Right lobe of liver (tissue), 6 donors: ENCODE measurements at regions not wholly inside any gene's neighbourhood (a gene's known extent, or its start where the extent isn't known, plus 50 kb on each side); places are given as distances from the start of the nearest gene placed in this dataset.

Experiments
- ATAC-seq, 4 donors: fragments of 200-7000 bp; cut with Tn5 transposase; one replicate each; pipeline ENCODE4 v1.9.1; 2020; ENCODE audit warnings: mild to moderate bottlenecking in 4 of 4, moderate library complexity in 4 of 4
- DNase-seq, 3 donors: peaks; one replicate each; pipeline ENCODE4 v3.0.0-alpha.2; 2020
- H3K27ac ChIP-seq, 3 donors: fragments of 200-600 bp; one replicate each; pipeline ENCODE4 v1.8.0; 2022
- H3K27me3 ChIP-seq, 2 donors: fragments of 200-600 bp; one replicate each; pipeline ENCODE4 v1.8.0; 2022
- H3K36me3 ChIP-seq, 4 donors: fragments of 200-600 bp; sonication (generic) in 1 of 4; one replicate each; pipeline versions ENCODE4 v1.5.1 to v1.8.0; 2017 to 2022; ENCODE audit warnings: control low read depth in 1 of 4
- H3K4me1 ChIP-seq, 4 donors: fragments of 200-600 bp; sonication (generic) in 1 of 4; one replicate each; pipeline versions ENCODE4 v1.5.1 to v1.8.0; 2017 to 2022; ENCODE audit warnings: control low read depth in 1 of 4
- H3K4me3 ChIP-seq, 3 donors: fragments of 200-600 bp; one replicate each; pipeline ENCODE4 v1.8.0; 2022
- H3K9me3 ChIP-seq, 4 donors: fragments of 200-600 bp; sonication (generic) in 1 of 4; one replicate each; pipeline versions ENCODE4 v1.5.1 to v1.8.0; 2017 to 2022; ENCODE audit warnings: control low read depth in 1 of 4
- POLR2A ChIP-seq: fragments of 450-650 bp; IDR thresholded peaks from one replicate; pipeline ENCODE4 v1.6.1; 2017; ENCODE audit warnings: antibody characterized with exemption, mild to moderate bottlenecking
- WGBS: methylation state at CpG from one replicate; pipeline ENCODE4 v1.1.6; 2018; ENCODE audit warnings: low coverage, low lambda C conversion rate; ENCODE audit not compliant: insufficient coverage; ENCODE audit errors: missing lambda C conversion rate; 5-methylcytosine and 5-hydroxymethylcytosine counted together
- intact Hi-C, 2 donors: fragments of 100-400 bp; cut with DNase I; formaldehyde crosslinking; loops; one replicate each; pipeline versions ENCODE4 v1.11.2 to v1.14.1; 2022
- TF ChIP-seq, protein P1 (sequence below), 4 donors: fragments of 200-600 bp in 3 of 4; fragments of 450-650 bp in 1 of 4; IDR thresholded peaks; one replicate each; pipeline versions ENCODE4 v1.5.1 to v1.8.0; 2016 to 2022; ENCODE audit warnings: antibody characterized with exemption in 4 of 4, mild to moderate bottlenecking in 2 of 4
- donor health status: DM: no; HTN: yes; CAD: no.
- donor health status: DM: no; HTN: no; CAD: no.
- donor health status: DM: no; HTN: no; CAD: no.
- donor health status: DM: no; HTN: yes; CAD: no.
- donor health status: DM: no; HTN: yes; CAD: no.

GRCh38 chr15:69574506-69574905, 121.9 kb downstream of the RPLP1 start:
- no peaks in the 10 kb centered on the region for H3K9me3 ChIP-seq
- ATAC-seq (peak in 2 of 4 donors; percentile 4 to 17), DNase-seq (no peak)
- TF ChIP-seq, protein P1, sequence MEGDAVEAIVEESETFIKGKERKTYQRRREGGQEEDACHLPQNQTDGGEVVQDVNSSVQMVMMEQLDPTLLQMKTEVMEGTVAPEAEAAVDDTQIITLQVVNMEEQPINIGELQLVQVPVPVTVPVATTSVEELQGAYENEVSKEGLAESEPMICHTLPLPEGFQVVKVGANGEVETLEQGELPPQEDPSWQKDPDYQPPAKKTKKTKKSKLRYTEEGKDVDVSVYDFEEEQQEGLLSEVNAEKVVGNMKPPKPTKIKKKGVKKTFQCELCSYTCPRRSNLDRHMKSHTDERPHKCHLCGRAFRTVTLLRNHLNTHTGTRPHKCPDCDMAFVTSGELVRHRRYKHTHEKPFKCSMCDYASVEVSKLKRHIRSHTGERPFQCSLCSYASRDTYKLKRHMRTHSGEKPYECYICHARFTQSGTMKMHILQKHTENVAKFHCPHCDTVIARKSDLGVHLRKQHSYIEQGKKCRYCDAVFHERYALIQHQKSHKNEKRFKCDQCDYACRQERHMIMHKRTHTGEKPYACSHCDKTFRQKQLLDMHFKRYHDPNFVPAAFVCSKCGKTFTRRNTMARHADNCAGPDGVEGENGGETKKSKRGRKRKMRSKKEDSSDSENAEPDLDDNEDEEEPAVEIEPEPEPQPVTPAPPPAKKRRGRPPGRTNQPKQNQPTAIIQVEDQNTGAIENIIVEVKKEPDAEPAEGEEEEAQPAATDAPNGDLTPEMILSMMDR (IDR thresholded peaks at IDR 0.05): no peak
- no peak for TF ChIP-seq POLR2A
- peaks cover 0 to 23% (median 9%) of the 10 kb centered on the region in 4 donors for H3K4me1 ChIP-seq
- H3K27me3 ChIP-seq: no peaks in the 10 kb centered on the region
- H3K36me3 ChIP-seq: peaks cover 0 to 8% (median 2%) of the 10 kb centered on the region in 4 donors
- no peak overlapping the region for H3K27ac ChIP-seq
- WGBS: 61% methylated on average over 3 of the region's 5 CpGs
- intact Hi-C loops: no loop called here
- H3K4me3 ChIP-seq: no peak overlapping the region

DNA sequence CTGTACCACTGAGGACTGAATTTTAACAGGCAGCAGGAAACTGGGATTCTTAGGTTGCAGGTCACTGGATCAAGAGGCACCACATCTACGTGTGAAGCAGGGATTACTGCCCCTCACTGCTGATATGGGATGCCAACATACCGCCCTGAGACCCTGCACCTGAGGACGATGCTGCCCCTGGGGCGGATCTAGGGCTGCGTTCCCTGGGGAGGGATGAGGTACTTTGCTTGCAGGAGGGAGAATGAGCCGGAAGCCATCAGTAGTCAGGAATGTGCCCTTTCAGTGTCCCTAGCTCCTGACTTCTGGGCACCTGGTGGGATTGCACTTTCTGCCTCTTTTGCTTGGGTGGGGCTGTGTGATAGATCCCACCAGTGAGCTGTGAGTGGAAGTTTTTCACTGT, 122.8 kb downstream of the RPLP1 start:
- H3K36me3 ChIP-seq: peaks cover 0 to 8% (median 2%) of the 10 kb centered on the region in 4 donors
- no peak for ATAC-seq
- no peak overlapping the region for H3K27ac ChIP-seq
- 86% methylated on average over 6 of the region's 6 CpGs for WGBS
- H3K4me1 ChIP-seq: peaks cover 0 to 32% (median 13%) of the 10 kb centered on the region in 4 donors
- H3K9me3 ChIP-seq: no peaks in the 10 kb centered on the region
- H3K27me3 ChIP-seq: no peaks in the 10 kb centered on the region
- TF ChIP-seq, protein P1 (IDR thresholded peaks at IDR 0.05): no peak
- TF ChIP-seq POLR2A: no peak
- H3K4me3 ChIP-seq: no peak overlapping the region
- DNase-seq: no peak
- intact Hi-C loops: no loop called here

DNA sequence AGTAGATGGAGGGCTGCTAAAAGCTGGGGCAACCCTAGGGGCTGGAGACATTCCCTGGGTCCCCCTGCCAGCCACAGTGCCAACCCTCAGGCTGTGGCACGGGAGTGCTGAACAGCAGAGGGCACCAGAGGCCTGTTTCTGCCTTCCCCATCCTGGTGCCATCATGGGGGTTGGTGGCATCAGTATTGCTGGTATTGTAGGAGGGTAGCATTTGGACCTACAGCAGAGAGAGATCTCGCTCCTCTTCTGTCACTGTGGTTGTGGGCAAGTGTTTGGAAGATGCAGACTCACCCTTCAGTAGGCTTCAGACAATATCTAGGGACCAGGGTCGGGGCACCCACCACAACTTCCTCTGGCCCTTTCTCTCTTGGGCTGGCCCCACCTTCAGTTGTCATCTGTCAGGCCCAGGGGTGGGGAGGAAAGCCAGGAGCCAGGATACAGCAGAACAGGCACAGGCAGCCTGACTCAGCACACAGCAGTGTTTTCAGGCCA, 123.5 kb downstream of the RPLP1 start:
- intact Hi-C loops: no loop called here
- no peaks in the 10 kb centered on the region for H3K27me3 ChIP-seq
- H3K4me1 ChIP-seq: peaks cover 0 to 36% (median 16%) of the 10 kb centered on the region in 4 donors
- no peaks in the 10 kb centered on the region for H3K9me3 ChIP-seq
- H3K4me3 ChIP-seq: no peak overlapping the region
- 30% methylated on average over 2 of the region's 3 CpGs for WGBS
- H3K27ac ChIP-seq: no peak overlapping the region
- ATAC-seq (peak; percentile 61 to 72 (median 68)), DNase-seq (peak; percentile 66 to 76 (median 70))
- peaks cover 0 to 2% (median under 1%) of the 10 kb centered on the region in 4 donors for H3K36me3 ChIP-seq
- TF ChIP-seq, protein P1 (IDR thresholded peaks at IDR 0.05): peak; percentile 80 to 86 (median 82)
- TF ChIP-seq POLR2A: no peak

GRCh38 chr15:69576948-69577351, 124.3 kb downstream of the RPLP1 start:
- intact Hi-C loops: no loop called here
- TF ChIP-seq POLR2A: no peak
- TF ChIP-seq, protein P1 (IDR thresholded peaks at IDR 0.05): no peak
- H3K4me3 ChIP-seq: no peak overlapping the region
- no peaks in the 10 kb centered on the region for H3K9me3 ChIP-seq
- H3K4me1 ChIP-seq: peaks cover 0 to 36% (median 16%) of the 10 kb centered on the region in 4 donors
- ATAC-seq (no peak), DNase-seq (no peak)
- no peak overlapping the region for H3K27ac ChIP-seq
- WGBS: no CpG with 5 or more reads among the region's 4 CpGs
- no peaks in the 10 kb centered on the region for H3K27me3 ChIP-seq
- H3K36me3 ChIP-seq: no peaks in the 10 kb centered on the region
